ENCODE measurements at regions not wholly inside any gene's neighbourhood (a gene's known extent, or its start where the extent isn't known, plus 50 kb on each side); places are given as distances from the start of the nearest gene placed in this dataset.

- Mint-ChIP-seq H3K36me3 (ENCODE audit: insufficient read depth, unreplicated experiment) (no peaks in the 10 kb centered on the region), H3K4me3 (ENCODE audit: low read depth, unreplicated experiment) (no peak overlapping the region), H3K27me3 (ENCODE audit: unreplicated experiment) (no peaks in the 10 kb centered on the region), H3K27ac (ENCODE audit: unreplicated experiment) (no peak overlapping the region), H3K4me1 (ENCODE audit: low read depth, unreplicated experiment) (no peaks in the 10 kb centered on the region), H3K9me3 (ENCODE audit: low read depth, unreplicated experiment) (no peaks in the 10 kb centered on the region)
- TF ChIP-seq, protein P1, sequence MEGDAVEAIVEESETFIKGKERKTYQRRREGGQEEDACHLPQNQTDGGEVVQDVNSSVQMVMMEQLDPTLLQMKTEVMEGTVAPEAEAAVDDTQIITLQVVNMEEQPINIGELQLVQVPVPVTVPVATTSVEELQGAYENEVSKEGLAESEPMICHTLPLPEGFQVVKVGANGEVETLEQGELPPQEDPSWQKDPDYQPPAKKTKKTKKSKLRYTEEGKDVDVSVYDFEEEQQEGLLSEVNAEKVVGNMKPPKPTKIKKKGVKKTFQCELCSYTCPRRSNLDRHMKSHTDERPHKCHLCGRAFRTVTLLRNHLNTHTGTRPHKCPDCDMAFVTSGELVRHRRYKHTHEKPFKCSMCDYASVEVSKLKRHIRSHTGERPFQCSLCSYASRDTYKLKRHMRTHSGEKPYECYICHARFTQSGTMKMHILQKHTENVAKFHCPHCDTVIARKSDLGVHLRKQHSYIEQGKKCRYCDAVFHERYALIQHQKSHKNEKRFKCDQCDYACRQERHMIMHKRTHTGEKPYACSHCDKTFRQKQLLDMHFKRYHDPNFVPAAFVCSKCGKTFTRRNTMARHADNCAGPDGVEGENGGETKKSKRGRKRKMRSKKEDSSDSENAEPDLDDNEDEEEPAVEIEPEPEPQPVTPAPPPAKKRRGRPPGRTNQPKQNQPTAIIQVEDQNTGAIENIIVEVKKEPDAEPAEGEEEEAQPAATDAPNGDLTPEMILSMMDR (IDR thresholded peaks at IDR 0.05; ENCODE audit: unreplicated experiment), result no peak
- intact Hi-C loops (cut with micrococcal nuclease; ENCODE audit: unreplicated experiment), result no loop called here
- BruUV-seq (replicated peaks), result no TSS peak
- CTCF ChIA-PET, result no interaction called here
- no peak for DNase-seq
These were observed 136.9 kb downstream of the CD83 start for GRCh38 chr6:14254505-14254904.

DNA sequence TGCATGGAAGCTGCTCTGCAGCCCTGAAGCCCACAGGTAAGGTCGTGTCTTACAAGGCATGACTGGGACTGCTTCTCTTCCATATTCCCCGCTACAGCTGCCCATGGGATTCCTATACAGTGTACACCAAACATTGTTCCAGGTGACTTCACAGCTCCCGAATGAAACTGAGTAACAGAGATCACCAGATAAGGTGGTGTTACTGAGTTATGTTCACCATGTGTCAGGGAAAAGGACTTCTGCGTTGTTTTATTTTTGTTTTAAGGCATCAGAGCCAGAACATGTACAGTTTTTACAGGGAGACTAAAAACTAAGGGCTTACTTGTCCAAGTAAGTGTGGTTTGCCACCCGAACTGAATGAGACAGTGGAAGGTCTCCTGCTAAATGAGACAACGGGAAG, 138.3 kb downstream of the CD83 start:
- intact Hi-C loops (cut with micrococcal nuclease; ENCODE audit: unreplicated experiment), result no loop called here
- no peaks in the 10 kb centered on the region for H3K27me3 Mint-ChIP-seq (ENCODE audit: unreplicated experiment)
- no peak overlapping the region for H3K4me3 Mint-ChIP-seq (ENCODE audit: low read depth, unreplicated experiment)
- no peaks in the 10 kb centered on the region for H3K36me3 Mint-ChIP-seq (ENCODE audit: insufficient read depth, unreplicated experiment)
- TF ChIP-seq, protein P1 (IDR thresholded peaks at IDR 0.05; ENCODE audit: unreplicated experiment), result no peak
- no TSS peak for BruUV-seq (replicated peaks)
- no peak overlapping the region for H3K27ac Mint-ChIP-seq (ENCODE audit: unreplicated experiment)
- DNase-seq, result no peak
- H3K9me3 Mint-ChIP-seq (ENCODE audit: low read depth, unreplicated experiment), result no peaks in the 10 kb centered on the region
- CTCF ChIA-PET, result interaction anchor here (0.9 kb wide), 1 partner anchor 16 kb away, joined by 4 read pairs; no protein-coding TSS in a partner anchor
- H3K4me1 Mint-ChIP-seq (ENCODE audit: low read depth, unreplicated experiment), result no peaks in the 10 kb centered on the region

DNA sequence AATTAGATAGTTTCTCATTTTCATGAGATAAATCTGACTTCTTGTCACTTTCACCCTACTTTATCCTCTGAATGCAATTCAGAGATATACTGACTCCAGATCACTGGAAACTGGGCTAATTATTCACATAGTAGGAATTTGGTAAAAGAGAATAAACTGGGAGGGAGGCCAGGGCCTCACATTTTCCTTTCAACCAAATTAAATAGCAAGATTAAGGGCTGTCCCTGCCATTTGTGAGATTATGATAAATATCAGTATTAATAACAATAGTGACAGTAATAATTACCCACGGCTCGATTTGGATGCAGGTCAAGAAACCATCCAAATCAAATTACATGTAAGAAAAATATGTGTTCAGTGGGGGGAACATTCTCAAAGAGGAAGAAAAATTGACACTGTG, 140.5 kb downstream of the CD83 start:
- CTCF ChIA-PET, result no interaction called here
- Mint-ChIP-seq H3K4me3 (ENCODE audit: low read depth, unreplicated experiment) (no peak overlapping the region), H3K36me3 (ENCODE audit: insufficient read depth, unreplicated experiment) (no peaks in the 10 kb centered on the region), H3K4me1 (ENCODE audit: low read depth, unreplicated experiment) (no peaks in the 10 kb centered on the region), H3K9me3 (ENCODE audit: low read depth, unreplicated experiment) (no peaks in the 10 kb centered on the region), H3K27ac (ENCODE audit: unreplicated experiment) (no peak overlapping the region), H3K27me3 (ENCODE audit: unreplicated experiment) (no peaks in the 10 kb centered on the region)
- no TSS peak for BruUV-seq (replicated peaks)
- DNase-seq, result no peak
- TF ChIP-seq, protein P1 (IDR thresholded peaks at IDR 0.05; ENCODE audit: unreplicated experiment), result no peak
- intact Hi-C loops (cut with micrococcal nuclease; ENCODE audit: unreplicated experiment), result no loop called here

GRCh38 chr6:14258695-14259593, 141.4 kb downstream of the CD83 start:
- CTCF ChIA-PET, result no interaction called here
- Mint-ChIP-seq H3K4me3 (ENCODE audit: low read depth, unreplicated experiment) (no peak overlapping the region), H3K4me1 (ENCODE audit: low read depth, unreplicated experiment) (no peaks in the 10 kb centered on the region), H3K36me3 (ENCODE audit: insufficient read depth, unreplicated experiment) (no peaks in the 10 kb centered on the region), H3K27ac (ENCODE audit: unreplicated experiment) (no peak overlapping the region), H3K27me3 (ENCODE audit: unreplicated experiment) (no peaks in the 10 kb centered on the region), H3K9me3 (ENCODE audit: low read depth, unreplicated experiment) (no peaks in the 10 kb centered on the region)
- BruUV-seq (replicated peaks), result no TSS peak
- no peak for DNase-seq
- TF ChIP-seq, protein P1 (IDR thresholded peaks at IDR 0.05; ENCODE audit: unreplicated experiment), result no peak
- intact Hi-C loops (cut with micrococcal nuclease; ENCODE audit: unreplicated experiment), result no loop called here
